SK-N-SH (cell line): ENCODE measurements at regions not wholly inside any gene's neighbourhood (a gene's known extent, or its start where the extent isn't known, plus 50 kb on each side); places are given as distances from the start of the nearest gene placed in this dataset.

ENCODE experiments used
- CHD2 ChIP-seq: fragments of 150-350 bp; IDR thresholded peaks from 2 replicates; pipeline ENCODE4 v1.6.1; 2018; ENCODE audit warnings: low read length; ENCODE audit not compliant: partially characterized antibody
- EP300 ChIP-seq, 2 experiments: IDR thresholded peaks; 2 replicates each; pipeline versions ENCODE4 v1.4.0 to v1.6.1; 2012; ENCODE audit warnings: borderline replicate concordance in 1 of 2, low read depth in 1 of 2, low read length in 1 of 2
- FOXJ3 ChIP-seq: sonication (generic); formaldehyde crosslinking; IDR thresholded peaks from 2 replicates; pipeline ENCODE4 v1.5.1; 2020; ENCODE audit warnings: mild to moderate bottlenecking, missing genetic modification reagents
- JUND ChIP-seq: IDR thresholded peaks from 2 replicates; pipeline ENCODE4 v1.4.0; 2012
- MXI1 ChIP-seq: IDR thresholded peaks from 2 replicates; pipeline ENCODE4 v1.6.1; 2012; ENCODE audit warnings: mild to moderate bottlenecking, low read depth, low read length, improper control_type of control experiment
- POLR2AphosphoS5 ChIP-seq: IDR thresholded peaks from 2 replicates; pipeline ENCODE4 v1.6.1; 2012; ENCODE audit warnings: low read depth, low read length
- RFX5 ChIP-seq: IDR thresholded peaks from 2 replicates; pipeline ENCODE4 v1.6.1; 2012; ENCODE audit warnings: mild to moderate bottlenecking, improper control_type of control experiment, low read length
- SIN3A ChIP-seq: IDR thresholded peaks from 2 replicates; pipeline ENCODE4 v1.6.1; 2012; ENCODE audit warnings: low read depth, mild to moderate bottlenecking, low read length, moderate library complexity, borderline replicate concordance
- SMC3 ChIP-seq: IDR thresholded peaks from 2 replicates; pipeline ENCODE4 v1.6.1; 2012; ENCODE audit warnings: low read depth, low read length, improper control_type of control experiment
- TF ChIP-seq, protein P1 (sequence below): fragments of 200-600 bp; sonication (generic); IDR thresholded peaks from 2 replicates; pipeline ENCODE4 v1.6.1; 2017; ENCODE audit warnings: antibody characterized with exemption, mild to moderate bottlenecking, moderate library complexity
- TF ChIP-seq, protein P2 (sequence below): IDR thresholded peaks from 2 replicates; pipeline ENCODE4 v1.4.0; 2012; ENCODE audit warnings: low read depth, borderline replicate concordance
- TF ChIP-seq, protein P3 (sequence below): IDR thresholded peaks from 2 replicates; pipeline ENCODE4 v1.4.0; 2012; ENCODE audit warnings: low read depth
- TF ChIP-seq, protein P4 (sequence below): IDR thresholded peaks from 2 replicates; pipeline ENCODE4; 2012

DNA sequence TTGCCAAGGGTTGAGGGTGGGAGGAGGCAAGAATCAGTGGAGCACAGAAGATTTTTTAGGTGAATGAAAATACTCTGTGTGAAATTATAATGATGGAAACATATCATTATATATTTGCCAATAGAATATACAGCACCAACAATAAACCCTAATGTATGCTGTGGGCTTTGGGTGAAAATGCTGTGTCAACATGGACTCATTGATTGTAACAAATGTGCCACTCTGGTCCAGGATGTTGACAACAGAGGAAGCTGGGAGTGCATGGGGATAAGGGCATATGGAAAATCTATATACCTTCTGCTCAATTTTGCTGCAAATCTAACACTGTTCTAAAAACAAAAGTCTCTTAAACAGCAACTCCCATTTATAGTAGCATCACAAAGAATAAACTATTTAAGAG is 114.3 kb downstream of the LYZL1 start:
- TF ChIP-seq, protein P1, sequence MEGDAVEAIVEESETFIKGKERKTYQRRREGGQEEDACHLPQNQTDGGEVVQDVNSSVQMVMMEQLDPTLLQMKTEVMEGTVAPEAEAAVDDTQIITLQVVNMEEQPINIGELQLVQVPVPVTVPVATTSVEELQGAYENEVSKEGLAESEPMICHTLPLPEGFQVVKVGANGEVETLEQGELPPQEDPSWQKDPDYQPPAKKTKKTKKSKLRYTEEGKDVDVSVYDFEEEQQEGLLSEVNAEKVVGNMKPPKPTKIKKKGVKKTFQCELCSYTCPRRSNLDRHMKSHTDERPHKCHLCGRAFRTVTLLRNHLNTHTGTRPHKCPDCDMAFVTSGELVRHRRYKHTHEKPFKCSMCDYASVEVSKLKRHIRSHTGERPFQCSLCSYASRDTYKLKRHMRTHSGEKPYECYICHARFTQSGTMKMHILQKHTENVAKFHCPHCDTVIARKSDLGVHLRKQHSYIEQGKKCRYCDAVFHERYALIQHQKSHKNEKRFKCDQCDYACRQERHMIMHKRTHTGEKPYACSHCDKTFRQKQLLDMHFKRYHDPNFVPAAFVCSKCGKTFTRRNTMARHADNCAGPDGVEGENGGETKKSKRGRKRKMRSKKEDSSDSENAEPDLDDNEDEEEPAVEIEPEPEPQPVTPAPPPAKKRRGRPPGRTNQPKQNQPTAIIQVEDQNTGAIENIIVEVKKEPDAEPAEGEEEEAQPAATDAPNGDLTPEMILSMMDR, result no peak
- TF ChIP-seq CHD2 (no peak), EP300 (IDR thresholded peaks at IDR 0.05; ENCODE audit: borderline replicate concordance in 1 of 2, low read depth in 1 of 2, low read length in 1 of 2) (no peak), FOXJ3 (CRISPR knock-in tag) (no peak), JUND (no peak), POLR2AphosphoS5 (no peak), SMC3 (no peak), SIN3A (no peak), RFX5 (no peak), MXI1 (no peak)
- TF ChIP-seq, protein P2, sequence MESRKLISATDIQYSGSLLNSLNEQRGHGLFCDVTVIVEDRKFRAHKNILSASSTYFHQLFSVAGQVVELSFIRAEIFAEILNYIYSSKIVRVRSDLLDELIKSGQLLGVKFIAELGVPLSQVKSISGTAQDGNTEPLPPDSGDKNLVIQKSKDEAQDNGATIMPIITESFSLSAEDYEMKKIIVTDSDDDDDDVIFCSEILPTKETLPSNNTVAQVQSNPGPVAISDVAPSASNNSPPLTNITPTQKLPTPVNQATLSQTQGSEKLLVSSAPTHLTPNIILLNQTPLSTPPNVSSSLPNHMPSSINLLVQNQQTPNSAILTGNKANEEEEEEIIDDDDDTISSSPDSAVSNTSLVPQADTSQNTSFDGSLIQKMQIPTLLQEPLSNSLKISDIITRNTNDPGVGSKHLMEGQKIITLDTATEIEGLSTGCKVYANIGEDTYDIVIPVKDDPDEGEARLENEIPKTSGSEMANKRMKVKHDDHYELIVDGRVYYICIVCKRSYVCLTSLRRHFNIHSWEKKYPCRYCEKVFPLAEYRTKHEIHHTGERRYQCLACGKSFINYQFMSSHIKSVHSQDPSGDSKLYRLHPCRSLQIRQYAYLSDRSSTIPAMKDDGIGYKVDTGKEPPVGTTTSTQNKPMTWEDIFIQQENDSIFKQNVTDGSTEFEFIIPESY, result no peak
- TF ChIP-seq, protein P3, sequence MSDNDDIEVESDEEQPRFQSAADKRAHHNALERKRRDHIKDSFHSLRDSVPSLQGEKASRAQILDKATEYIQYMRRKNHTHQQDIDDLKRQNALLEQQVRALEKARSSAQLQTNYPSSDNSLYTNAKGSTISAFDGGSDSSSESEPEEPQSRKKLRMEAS, result no peak
- TF ChIP-seq, protein P4, sequence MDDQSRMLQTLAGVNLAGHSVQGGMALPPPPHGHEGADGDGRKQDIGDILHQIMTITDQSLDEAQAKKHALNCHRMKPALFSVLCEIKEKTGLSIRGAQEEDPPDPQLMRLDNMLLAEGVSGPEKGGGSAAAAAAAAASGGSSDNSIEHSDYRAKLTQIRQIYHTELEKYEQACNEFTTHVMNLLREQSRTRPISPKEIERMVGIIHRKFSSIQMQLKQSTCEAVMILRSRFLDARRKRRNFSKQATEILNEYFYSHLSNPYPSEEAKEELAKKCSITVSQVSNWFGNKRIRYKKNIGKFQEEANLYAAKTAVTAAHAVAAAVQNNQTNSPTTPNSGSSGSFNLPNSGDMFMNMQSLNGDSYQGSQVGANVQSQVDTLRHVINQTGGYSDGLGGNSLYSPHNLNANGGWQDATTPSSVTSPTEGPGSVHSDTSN, result no peak
